Ishikawa (cell line): ENCODE measurements at regions not wholly inside any gene's neighbourhood (a gene's known extent, or its start where the extent isn't known, plus 50 kb on each side); places are given as distances from the start of the nearest gene placed in this dataset.

Experiments
- CEBPB ChIP-seq: IDR thresholded peaks from 2 replicates; pipeline ENCODE4 v1.6.1; 2012
- CREB1 ChIP-seq: IDR thresholded peaks from 2 replicates; pipeline ENCODE4 v1.6.1; 2012; ENCODE audit warnings: low read depth
- EGR1 ChIP-seq: IDR thresholded peaks from 2 replicates; pipeline ENCODE4 v1.6.1; 2012
- EP300 ChIP-seq: IDR thresholded peaks from 2 replicates; pipeline ENCODE4 v1.6.1; 2012; ENCODE audit warnings: borderline replicate concordance
- FOXM1 ChIP-seq: IDR thresholded peaks from 2 replicates; pipeline ENCODE4 v1.6.1; 2012; ENCODE audit warnings: low read depth, borderline replicate concordance
- NFIC ChIP-seq: IDR thresholded peaks from 2 replicates; pipeline ENCODE4 v1.6.1; 2012
- RAD21 ChIP-seq: IDR thresholded peaks from 2 replicates; pipeline ENCODE4 v1.6.1; 2012; ENCODE audit warnings: low read depth
- REST ChIP-seq: IDR thresholded peaks from 2 replicates; pipeline ENCODE4 v1.6.1; 2012; ENCODE audit warnings: low read depth, mild to moderate bottlenecking
- TAF1 ChIP-seq: IDR thresholded peaks from 2 replicates; pipeline ENCODE4 v1.6.1; 2012; ENCODE audit warnings: low read depth, mild to moderate bottlenecking
- TCF12 ChIP-seq: IDR thresholded peaks from 2 replicates; pipeline ENCODE4 v1.6.1; 2012; ENCODE audit warnings: low read depth
- TEAD4 ChIP-seq: IDR thresholded peaks from 2 replicates; pipeline ENCODE4 v1.6.1; 2012
- YY1 ChIP-seq: IDR thresholded peaks from 2 replicates; pipeline ENCODE4 v1.6.1; 2012; ENCODE audit warnings: low read depth
- ZBTB7A ChIP-seq: IDR thresholded peaks from 2 replicates; pipeline ENCODE4 v1.6.1; 2012; ENCODE audit warnings: low read depth
- TF ChIP-seq, protein P1 (sequence below): IDR thresholded peaks from 2 replicates; pipeline ENCODE4 v1.6.1; 2012
- TF ChIP-seq, protein P2 (sequence below): IDR thresholded peaks from 2 replicates; pipeline ENCODE4 v1.6.1; 2012

DNA sequence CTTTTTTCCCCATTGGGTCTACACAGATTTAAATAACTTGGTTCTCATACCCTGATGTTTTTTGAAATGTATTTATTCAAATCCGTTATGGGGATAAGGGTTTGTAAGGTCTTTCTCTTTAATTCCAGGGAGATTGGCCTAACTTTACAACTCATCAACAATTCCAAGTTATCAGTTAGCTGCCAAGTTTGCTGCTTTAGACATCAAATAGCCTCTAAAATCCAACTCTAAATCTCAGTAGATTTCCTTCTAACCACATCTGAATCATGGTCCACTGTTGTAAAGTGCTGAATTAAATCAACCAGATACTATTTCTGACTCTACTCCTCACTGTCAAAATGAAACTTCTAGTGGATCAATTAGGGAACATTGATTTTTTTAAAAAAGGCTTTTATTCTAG is 364.1 kb upstream of the E2F7 start:
- no peak for TF ChIP-seq TCF12
- TF ChIP-seq TEAD4 = no peak
- TF ChIP-seq REST = no peak
- no peak for TF ChIP-seq FOXM1
- no peak for TF ChIP-seq TAF1
- TF ChIP-seq NFIC = no peak
- TF ChIP-seq CREB1 = no peak
- TF ChIP-seq, protein P1, sequence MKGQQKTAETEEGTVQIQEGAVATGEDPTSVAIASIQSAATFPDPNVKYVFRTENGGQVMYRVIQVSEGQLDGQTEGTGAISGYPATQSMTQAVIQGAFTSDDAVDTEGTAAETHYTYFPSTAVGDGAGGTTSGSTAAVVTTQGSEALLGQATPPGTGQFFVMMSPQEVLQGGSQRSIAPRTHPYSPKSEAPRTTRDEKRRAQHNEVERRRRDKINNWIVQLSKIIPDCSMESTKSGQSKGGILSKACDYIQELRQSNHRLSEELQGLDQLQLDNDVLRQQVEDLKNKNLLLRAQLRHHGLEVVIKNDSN = no peak
- no peak for TF ChIP-seq CEBPB
- TF ChIP-seq EP300 = no peak
- TF ChIP-seq EGR1 = no peak
- no peak for TF ChIP-seq ZBTB7A
- no peak for TF ChIP-seq YY1

- TF ChIP-seq CREB1 = no peak
- no peak for TF ChIP-seq NFIC
- TF ChIP-seq FOXM1 = no peak
- TF ChIP-seq, protein P1 = no peak
- TF ChIP-seq EGR1 = no peak
Observed at GRCh38 chr12:77421152-77421551, 355.8 kb upstream of the E2F7 start.

DNA sequence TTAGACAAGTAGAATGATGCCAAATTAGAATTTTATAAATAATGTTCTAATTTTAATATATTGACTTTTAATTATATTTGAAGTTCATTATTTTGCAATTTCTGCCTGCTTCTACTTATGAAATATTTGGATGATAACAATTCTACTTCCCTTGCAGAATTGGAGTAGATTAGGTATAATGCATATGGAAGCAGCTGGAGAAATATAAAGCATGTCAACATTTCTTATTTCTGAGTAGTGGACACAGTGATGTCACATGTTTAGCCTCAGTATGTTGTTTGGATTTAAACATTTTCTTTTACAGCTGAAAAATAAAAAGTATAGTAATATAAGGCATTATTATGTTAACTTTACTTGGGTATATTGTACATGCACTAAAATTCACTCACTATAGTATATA is 344.2 kb upstream of the E2F7 start:
- TF ChIP-seq TCF12 (no peak), REST (no peak), FOXM1 (no peak), TAF1 (no peak), YY1 (no peak), EGR1 (no peak), EP300 (no peak)
- TF ChIP-seq, protein P1 = no peak
- TF ChIP-seq, protein P2, sequence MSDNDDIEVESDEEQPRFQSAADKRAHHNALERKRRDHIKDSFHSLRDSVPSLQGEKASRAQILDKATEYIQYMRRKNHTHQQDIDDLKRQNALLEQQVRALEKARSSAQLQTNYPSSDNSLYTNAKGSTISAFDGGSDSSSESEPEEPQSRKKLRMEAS = no peak

DNA sequence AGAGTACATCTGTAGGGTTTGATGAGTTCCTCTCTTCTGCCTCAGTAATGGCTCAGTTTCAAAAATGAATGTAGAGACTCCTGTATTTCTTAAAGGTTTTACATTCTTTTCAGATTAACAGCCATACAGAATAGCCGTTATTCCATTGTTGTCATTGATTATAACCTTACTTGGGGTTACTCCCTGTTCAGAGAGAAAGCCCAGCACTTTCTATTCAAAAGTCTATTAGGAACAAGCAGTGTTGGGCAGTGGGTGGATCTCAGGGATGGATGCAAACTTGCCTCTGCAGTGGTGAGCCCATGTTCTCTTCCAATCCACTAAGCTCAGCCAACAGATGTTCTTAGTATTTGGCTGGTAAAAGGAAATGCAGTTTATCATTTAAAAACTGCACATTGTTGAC is 342.6 kb upstream of the E2F7 start:
- TF ChIP-seq EP300 (no peak), CEBPB (no peak), ZBTB7A (no peak), REST (no peak), TEAD4 (no peak)

DNA sequence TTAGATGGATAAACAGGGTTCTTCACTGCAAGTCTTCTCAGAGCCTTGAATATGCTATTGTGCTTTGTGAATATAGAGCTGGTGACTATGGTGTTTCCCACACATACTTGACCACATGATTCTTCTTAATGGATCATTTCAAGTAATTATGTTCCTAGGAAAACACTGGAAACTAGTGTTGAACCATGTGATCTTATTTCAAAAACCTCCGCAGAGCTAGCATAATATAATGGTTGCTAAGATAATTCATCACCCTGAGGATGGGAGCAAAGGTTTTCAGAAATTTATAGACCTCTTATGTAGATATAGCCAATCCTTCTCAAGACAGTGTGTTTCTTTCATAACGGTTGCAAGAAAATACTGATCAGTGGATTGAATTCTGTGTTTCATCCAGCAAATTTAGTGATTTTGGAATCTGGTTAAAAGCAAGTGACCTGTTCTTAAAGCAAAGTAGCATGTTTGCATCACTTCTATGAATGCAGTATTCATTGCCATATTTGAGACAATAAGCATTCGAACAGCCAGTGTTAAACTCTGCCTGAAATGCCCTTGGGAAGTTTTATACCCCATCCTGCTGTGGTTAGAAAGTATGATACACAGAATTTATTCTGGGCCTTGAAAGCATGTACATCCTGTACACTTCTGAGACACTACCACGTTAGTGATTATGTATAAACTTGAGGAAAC is 341.0 kb upstream of the E2F7 start:
- TF ChIP-seq TCF12 (no peak), RAD21 (no peak), YY1 (no peak), ZBTB7A (no peak), REST (no peak), TAF1 (no peak), FOXM1 (no peak)
